Endodermal cell (in vitro differentiated cells): ENCODE measurements at regions not wholly inside any gene's neighbourhood (a gene's known extent, or its start where the extent isn't known, plus 50 kb on each side); places are given as distances from the start of the nearest gene placed in this dataset.

Source experiments
- DNase-seq: peaks from one replicate; pipeline ENCODE4 v3.0.0-alpha.2; 2017
- H3K27ac ChIP-seq: 2 replicates; pipeline ENCODE4 v1.5.1; 2013; ENCODE audit warnings: mild to moderate bottlenecking, low read depth, low read length, moderate library complexity
- H3K27me3 ChIP-seq: 2 replicates; pipeline ENCODE4 v1.6.1; 2013; ENCODE audit warnings: mild to moderate bottlenecking, low read length, moderate library complexity; ENCODE audit not compliant: insufficient read depth, control insufficient read depth, poor library complexity, severe bottlenecking
- H3K36me3 ChIP-seq: 2 replicates; pipeline ENCODE4 v1.7.0; 2013; ENCODE audit warnings: mild to moderate bottlenecking, low read length, moderate library complexity; ENCODE audit not compliant: control insufficient read depth, insufficient read depth
- H3K4me1 ChIP-seq: one replicate; pipeline ENCODE4 v1.7.0; 2013; ENCODE audit warnings: low read length; ENCODE audit not compliant: control insufficient read depth, insufficient read depth
- H3K4me3 ChIP-seq: 2 replicates; pipeline ENCODE4 v1.5.1; 2013; ENCODE audit warnings: mild to moderate bottlenecking, low read length, moderate library complexity
- H3K9ac ChIP-seq: 2 replicates; pipeline ENCODE4 v1.6.1; 2013; ENCODE audit warnings: mild to moderate bottlenecking, low read length, moderate library complexity; ENCODE audit not compliant: poor library complexity, severe bottlenecking; ENCODE audit errors: extremely low read depth
- H3K9me3 ChIP-seq: 2 replicates; pipeline ENCODE4 v1.6.1; 2013; ENCODE audit warnings: mild to moderate bottlenecking, low read length, moderate library complexity; ENCODE audit not compliant: control insufficient read depth
- H3K27ac Mint-ChIP-seq: 2 replicates; pipeline ENCODE4 v1.8.0; 2020; ENCODE audit warnings: mixed read lengths
- H3K27me3 Mint-ChIP-seq: 2 replicates; pipeline ENCODE4 v1.8.0; 2021; ENCODE audit warnings: mild to moderate bottlenecking, mixed read lengths; ENCODE audit not compliant: insufficient read depth
- H3K36me3 Mint-ChIP-seq: 2 replicates; pipeline ENCODE4 v1.8.0; 2020; ENCODE audit warnings: low read depth, mixed read lengths
- H3K4me1 Mint-ChIP-seq: 2 replicates; pipeline ENCODE4 v1.8.0; 2020; ENCODE audit warnings: mixed read lengths
- H3K4me3 Mint-ChIP-seq: 2 replicates; pipeline ENCODE4 v1.8.0; 2020; ENCODE audit warnings: mild to moderate bottlenecking, moderate library complexity, mixed read lengths
- H3K9me3 Mint-ChIP-seq: 2 replicates; pipeline ENCODE4 v1.8.0; 2020; ENCODE audit warnings: mild to moderate bottlenecking, mixed read lengths
- CTCF ChIP-seq: fragments of 200-600 bp; sonication (generic); conservative IDR thresholded peaks from 2 replicates; pipeline ENCODE4 v1.5.0; 2021; ENCODE audit warnings: antibody characterized with exemption, mild to moderate bottlenecking
- WGBS, 2 experiments: methylation state at CpG; one replicate each; pipeline versions ENCODE4 v1.1.5 to v1.1.7; 2013; ENCODE audit warnings: missing lambda C conversion rate in 2 of 2, mixed read lengths in 1 of 2; ENCODE audit not compliant: insufficient coverage in 1 of 2, insufficient read length in 1 of 2; 5-methylcytosine and 5-hydroxymethylcytosine counted together

- H3K27me3 Mint-ChIP-seq = peaks cover 2% of the 10 kb centered on the region
- H3K4me3 Mint-ChIP-seq = no peak overlapping the region
Measured at GRCh38 chr3:46143951-46144473, 64.1 kb downstream of the CCR1 start.

GRCh38 chr3:46141813-46142212 lies 66.3 kb downstream of the CCR1 start:
- Histone ChIP-seq H3K27ac (no peak overlapping the region), H3K9me3 (no peaks in the 10 kb centered on the region), H3K4me3 (no peak overlapping the region), H3K27me3 (no peaks in the 10 kb centered on the region), H3K9ac (no peak overlapping the region), H3K36me3 (no peaks in the 10 kb centered on the region), H3K4me1 (no peaks in the 10 kb centered on the region)
- H3K27me3 Mint-ChIP-seq = peaks cover 2% of the 10 kb centered on the region
- no peaks in the 10 kb centered on the region for H3K4me1 Mint-ChIP-seq
- H3K36me3 Mint-ChIP-seq = no peaks in the 10 kb centered on the region
- no peak for DNase-seq
- TF ChIP-seq CTCF = no peak
- no peak overlapping the region for H3K4me3 Mint-ChIP-seq
- H3K27ac Mint-ChIP-seq = no peak overlapping the region
- H3K9me3 Mint-ChIP-seq = no peaks in the 10 kb centered on the region
- 88 to 91% methylated on average over 4 to 9 of the region's 9 CpGs for WGBS, 2 experiments

More at GRCh38 chr3:46143951-46144473, 64.1 kb downstream of the CCR1 start:
- TF ChIP-seq CTCF = no peak
- Histone ChIP-seq H3K4me1 (no peaks in the 10 kb centered on the region), H3K27me3 (no peaks in the 10 kb centered on the region), H3K36me3 (no peaks in the 10 kb centered on the region), H3K4me3 (no peak overlapping the region), H3K9me3 (no peaks in the 10 kb centered on the region), H3K27ac (no peak overlapping the region), H3K9ac (no peak overlapping the region)
- H3K4me1 Mint-ChIP-seq = no peaks in the 10 kb centered on the region
- H3K9me3 Mint-ChIP-seq = no peaks in the 10 kb centered on the region
- no peak for DNase-seq
- no peaks in the 10 kb centered on the region for H3K36me3 Mint-ChIP-seq
- no peak overlapping the region for H3K27ac Mint-ChIP-seq
- WGBS, 2 experiments = 90 to 91% methylated on average over 4 of the region's 4 CpGs

GRCh38 chr3:46138581-46138980 lies 69.5 kb downstream of the CCR1 start:
- Mint-ChIP-seq H3K27ac (no peak overlapping the region), H3K4me1 (no peaks in the 10 kb centered on the region), H3K36me3 (no peaks in the 10 kb centered on the region), H3K27me3 (no peaks in the 10 kb centered on the region), H3K9me3 (no peaks in the 10 kb centered on the region), H3K4me3 (no peak overlapping the region)
- WGBS, 2 experiments = 97 to 100% methylated on average over 1 to 3 of the region's 3 CpGs
- Histone ChIP-seq H3K27me3 (no peaks in the 10 kb centered on the region), H3K36me3 (no peaks in the 10 kb centered on the region), H3K9me3 (no peaks in the 10 kb centered on the region), H3K9ac (no peak overlapping the region), H3K27ac (no peak overlapping the region), H3K4me3 (no peak overlapping the region), H3K4me1 (no peaks in the 10 kb centered on the region)
- TF ChIP-seq CTCF = no peak
- DNase-seq = no peak
